Right ventricle myocardium superior (tissue), 1 donor: ENCODE measurements at regions not wholly inside any gene's neighbourhood (a gene's known extent, or its start where the extent isn't known, plus 50 kb on each side); places are given as distances from the start of the nearest gene placed in this dataset.

Experiments used
- ATAC-seq: fragments of 200-7000 bp; cut with Tn5 transposase; one replicate; pipeline ENCODE4 v1.9.1; 2020; ENCODE audit warnings: mild to moderate bottlenecking; ENCODE audit not compliant: poor library complexity
- DNase-seq: peaks from one replicate; pipeline ENCODE4 v3.0.0-alpha.2; 2020
- intact Hi-C: fragments of 100-400 bp; cut with DNase I; formaldehyde crosslinking; loops from one replicate; pipeline ENCODE4 v1.11.2; 2022
- donor health status: DM: no; HTN: yes; CAD: no; lungs with severe emphysema.

DNA sequence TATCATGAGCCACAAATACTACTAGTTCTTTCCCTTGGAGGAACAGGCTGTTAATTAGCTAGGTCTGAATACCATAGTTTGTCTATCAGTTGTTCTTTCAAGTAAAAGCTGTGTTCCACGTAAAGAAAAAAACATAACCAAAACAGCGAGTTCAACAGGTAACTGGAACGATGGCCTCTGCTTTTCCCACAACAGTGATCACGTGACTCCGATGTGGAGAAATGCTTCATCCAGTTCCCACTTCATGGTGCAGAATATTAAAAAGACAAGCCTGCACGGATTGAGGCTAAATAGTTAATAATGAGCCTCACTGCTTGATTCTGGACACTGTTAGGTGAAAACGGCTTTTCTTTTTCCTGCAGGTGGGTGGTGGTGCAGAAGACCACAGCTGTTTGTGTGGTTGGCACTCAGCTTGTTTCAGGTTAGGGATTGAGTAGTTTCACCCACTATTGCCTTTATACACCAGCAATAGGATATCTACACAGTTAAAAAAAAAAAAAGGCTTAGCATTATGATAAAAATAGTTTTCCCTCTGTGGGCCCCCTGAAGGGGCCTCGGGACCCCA is 88.1 kb downstream of the DACT2 start:
- no peak for ATAC-seq
- DNase-seq = no peak
- intact Hi-C loops = no loop called here

DNA sequence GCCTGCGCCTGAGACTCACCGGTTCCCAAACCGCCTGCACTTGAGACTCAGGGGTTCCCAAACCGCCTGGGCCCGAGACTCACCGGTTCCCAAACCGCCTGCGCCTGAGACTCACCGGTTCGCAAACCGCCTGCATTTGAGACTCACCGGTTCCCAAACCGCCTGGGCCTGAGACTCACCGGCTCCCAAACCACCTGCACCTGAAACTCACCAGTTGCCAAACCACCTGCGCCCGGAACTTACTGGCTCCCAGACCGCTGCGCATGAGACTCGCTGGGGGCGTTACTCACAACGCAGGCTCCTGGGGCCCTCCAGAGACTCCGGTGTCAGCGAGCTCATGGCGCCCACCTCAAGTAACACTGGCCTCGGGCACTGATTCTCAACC is 90.2 kb downstream of the DACT2 start:
- DNase-seq = no peak
- ATAC-seq = no peak
- intact Hi-C loops = no loop called here

- DNase-seq (no peak), ATAC-seq (no peak)
- intact Hi-C loops = no loop called here
Observed at GRCh38 chr6:168228676-168229367, 90.8 kb downstream of the DACT2 start.

GRCh38 chr6:168227840-168228239 is 91.7 kb downstream of the DACT2 start:
- ATAC-seq (no peak), DNase-seq (no peak)
- intact Hi-C loops = no loop called here

DNA sequence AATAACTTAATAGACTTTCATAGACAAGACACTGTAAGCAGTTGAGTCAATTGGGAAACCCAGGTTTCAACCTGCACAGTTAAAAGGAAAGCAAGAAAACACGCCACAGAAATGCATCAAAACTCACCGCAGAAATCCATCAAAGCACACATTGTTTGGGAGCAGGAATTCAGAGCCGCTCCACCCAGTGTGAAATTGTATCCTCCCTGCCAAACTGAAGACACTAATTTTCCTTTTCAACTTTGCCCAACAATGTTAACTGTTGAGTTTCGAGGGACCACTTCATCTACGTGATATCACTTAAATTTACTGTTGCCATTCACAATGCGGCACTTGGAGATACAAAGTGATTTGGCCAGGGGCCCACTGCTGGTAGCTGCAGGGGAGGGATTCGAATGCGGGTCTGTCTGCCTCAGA is 92.7 kb downstream of the DACT2 start:
- ATAC-seq (peak; percentile 32), DNase-seq (no peak)
- intact Hi-C loops = no loop called here

GRCh38 chr6:168226061-168226752 is 93.4 kb downstream of the DACT2 start:
- peak; percentile 44 for ATAC-seq
- intact Hi-C loops = no loop called here
- no peak for DNase-seq

GRCh38 chr6:168225471-168225911 is 94.1 kb downstream of the DACT2 start:
- intact Hi-C loops = no loop called here
- DNase-seq = no peak
- ATAC-seq = peak; percentile 51

- ATAC-seq = no peak
- DNase-seq = no peak
- intact Hi-C loops = no loop called here
Observed at GRCh38 chr6:168223755-168224154, 95.8 kb downstream of the DACT2 start.

DNA sequence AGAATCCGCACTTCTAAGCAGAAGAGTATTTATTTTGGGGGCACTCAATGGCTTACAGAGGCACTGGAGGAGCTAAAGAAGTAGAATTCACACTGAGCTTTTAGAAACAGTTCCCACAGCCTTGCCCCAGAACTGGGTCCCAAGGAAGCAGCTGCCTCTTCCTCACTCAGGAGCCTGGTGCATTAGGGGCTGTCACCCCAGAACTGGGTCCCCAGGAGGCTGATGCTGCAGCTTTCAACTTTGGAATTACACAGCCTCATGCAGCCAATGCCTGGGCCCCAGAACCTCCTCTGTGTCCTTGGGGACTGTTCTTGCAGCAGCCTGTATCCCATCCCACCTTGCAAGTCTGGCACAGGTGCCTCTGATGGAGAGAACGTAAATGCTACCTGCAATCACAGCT is 96.4 kb downstream of the DACT2 start:
- no peak for DNase-seq
- no peak for ATAC-seq
- intact Hi-C loops = no loop called here

DNA sequence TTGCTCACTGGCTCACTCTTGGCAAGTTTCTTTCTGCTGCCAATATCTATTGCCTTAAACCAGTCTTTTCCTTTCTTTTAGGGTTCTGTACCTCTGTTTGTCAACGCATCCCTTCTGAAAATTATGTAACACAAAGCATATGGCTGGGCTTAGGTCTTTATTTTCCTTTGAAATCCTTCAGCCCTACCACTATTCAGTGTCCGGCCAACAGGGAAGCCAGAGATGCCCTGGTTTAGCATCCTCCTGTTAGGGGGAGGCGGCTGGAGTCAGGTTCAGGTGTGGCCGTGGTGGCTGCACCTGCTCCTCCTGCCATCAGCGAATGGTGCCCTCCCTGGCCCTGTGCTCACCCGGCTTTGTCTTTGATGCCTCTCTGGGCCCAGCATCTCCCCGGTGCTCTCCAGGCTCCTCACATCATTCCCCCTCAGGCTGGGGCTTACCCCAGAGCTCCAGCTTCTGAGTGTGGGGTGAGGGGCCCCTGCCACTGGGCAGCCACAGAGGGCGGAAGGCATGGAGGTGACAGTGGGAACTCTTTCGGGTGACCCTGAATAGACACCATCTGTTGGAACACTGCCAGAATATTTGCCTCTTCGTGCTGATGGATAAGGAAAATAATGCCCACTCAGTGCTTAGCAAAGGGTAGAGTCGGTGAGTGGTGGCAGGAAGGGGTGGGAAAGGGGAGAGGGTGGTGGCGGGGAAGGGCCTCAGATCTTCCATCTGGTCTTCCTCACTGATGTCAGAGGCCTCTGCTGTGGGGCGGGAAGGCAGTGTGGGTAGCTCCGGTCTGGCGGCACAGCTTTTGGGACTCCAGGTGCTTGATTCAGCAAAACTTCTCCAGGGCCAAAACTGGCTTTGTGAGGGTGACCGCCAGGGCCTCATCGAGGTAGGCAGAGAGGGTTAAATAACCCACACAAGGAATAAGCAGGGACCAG is 97.2 kb downstream of the DACT2 start:
- intact Hi-C loops = no loop called here
- DNase-seq = no peak
- ATAC-seq = no peak

GRCh38 chr6:168221497-168222079 is 98.0 kb downstream of the DACT2 start:
- DNase-seq (no peak), ATAC-seq (no peak)
- intact Hi-C loops = no loop called here

DNA sequence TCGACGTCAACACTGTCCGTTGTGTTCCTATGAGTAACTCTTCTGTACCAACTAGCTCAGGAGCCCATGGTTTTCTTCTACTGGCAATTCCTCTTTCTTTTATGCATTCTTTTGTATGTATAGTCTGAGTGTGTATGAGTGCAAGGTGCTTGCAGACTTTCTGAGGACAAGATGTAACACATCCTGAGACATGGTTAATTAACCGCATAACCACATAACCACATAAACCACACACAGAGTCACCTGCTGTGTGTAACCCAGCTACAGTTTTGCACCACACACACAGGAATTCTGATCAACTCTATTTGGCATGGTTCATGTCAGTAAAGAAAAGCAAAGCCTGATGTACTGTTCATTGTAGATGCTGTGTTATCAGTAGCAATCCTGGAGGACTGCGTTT is 98.6 kb downstream of the DACT2 start:
- DNase-seq (no peak), ATAC-seq (no peak)

DNA sequence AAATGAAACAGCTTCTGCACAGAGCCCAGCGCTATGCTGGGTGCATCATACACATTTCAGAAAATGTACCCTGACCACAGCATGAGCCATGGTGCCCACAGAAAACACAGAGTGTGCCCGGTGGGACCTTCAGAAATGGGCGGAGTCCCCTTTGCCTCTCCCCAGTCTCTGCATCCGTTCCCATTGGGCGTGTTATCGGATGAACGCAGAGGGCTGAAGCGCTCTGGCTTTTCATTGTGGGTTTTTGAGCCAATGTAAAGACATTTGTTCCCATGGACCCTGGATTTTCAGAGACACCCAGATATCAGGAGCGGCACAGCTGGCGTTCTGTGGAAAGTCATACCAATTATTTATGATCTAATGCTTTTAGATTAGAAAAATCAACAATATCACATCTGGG is 99.8 kb downstream of the DACT2 start:
- DNase-seq (no peak), ATAC-seq (peak; percentile 27)
- intact Hi-C loops = no loop called here

More for the DNA sequence above, 98.6 kb downstream of the DACT2 start:
- intact Hi-C loops = no loop called here

DNA sequence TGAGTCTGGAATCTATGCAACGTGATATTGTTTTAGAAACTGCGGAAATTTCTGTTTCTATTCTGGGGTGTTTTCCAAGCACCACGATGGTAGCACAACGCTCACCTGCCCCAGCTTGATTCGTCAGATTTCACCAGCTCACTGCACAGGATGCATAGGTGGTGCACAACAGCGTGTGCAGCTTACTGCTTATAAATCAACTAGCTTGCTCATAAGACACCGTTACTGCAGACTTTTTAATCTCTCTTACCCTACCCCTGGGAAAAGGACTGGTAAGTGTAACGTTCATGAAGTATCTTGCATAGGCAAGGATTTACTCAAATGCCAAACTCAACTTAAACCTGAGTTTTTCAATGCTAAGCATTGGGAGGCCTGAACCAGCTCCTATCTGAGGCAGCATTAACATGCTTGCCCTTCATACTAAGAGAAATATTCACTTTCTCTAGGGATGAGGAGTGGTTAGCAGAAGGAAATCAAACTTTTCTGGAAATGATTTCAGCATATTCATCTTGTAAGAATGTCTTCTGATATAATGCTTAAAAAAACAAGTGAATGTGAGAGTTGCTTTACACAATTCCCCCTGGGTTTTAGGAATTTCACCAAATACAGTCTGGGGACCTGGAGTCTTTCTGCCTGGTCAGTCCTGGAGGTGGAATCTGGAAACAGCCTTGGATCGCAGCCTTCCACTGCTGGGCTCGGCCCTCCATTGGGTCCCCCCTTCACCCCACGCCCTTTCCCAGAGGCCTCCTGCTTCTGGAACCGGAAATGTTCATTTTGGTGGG is 100.6 kb downstream of the DACT2 start:
- ATAC-seq (peak; percentile 88), DNase-seq (peak; percentile 63)
- intact Hi-C loops = no loop called here

DNA sequence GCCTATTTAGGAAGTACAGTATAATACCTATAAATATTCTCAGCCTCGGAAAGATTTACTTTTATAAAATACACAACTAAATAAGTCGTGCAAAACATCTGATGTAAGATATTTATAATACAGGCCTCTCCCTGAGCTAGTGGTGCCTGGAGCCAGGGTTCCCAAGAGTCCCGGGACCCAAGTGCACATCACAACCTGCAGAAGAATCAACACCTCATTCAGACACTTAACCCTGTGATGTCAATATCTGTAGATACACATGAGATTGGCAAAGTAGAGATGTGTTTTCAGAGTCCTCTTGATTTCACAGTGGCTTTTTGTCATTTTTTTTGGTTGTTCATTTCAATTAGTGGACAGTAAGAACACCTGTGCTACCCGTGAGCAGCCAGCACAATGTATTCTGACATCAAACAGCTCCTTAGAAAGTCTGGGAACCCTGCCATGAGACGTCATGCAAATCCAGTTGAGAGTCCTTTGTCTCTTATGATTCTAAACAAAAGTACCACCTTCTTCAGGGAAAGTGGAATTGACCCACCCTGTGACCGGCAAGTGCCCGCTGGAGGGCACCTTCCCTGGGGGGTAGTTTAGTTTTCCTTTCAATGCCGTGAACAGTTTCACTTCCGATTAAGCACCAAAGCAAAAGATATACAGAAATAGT is 101.6 kb downstream of the DACT2 start:
- intact Hi-C loops = no loop called here
- no peak for DNase-seq
- no peak for ATAC-seq

DNA sequence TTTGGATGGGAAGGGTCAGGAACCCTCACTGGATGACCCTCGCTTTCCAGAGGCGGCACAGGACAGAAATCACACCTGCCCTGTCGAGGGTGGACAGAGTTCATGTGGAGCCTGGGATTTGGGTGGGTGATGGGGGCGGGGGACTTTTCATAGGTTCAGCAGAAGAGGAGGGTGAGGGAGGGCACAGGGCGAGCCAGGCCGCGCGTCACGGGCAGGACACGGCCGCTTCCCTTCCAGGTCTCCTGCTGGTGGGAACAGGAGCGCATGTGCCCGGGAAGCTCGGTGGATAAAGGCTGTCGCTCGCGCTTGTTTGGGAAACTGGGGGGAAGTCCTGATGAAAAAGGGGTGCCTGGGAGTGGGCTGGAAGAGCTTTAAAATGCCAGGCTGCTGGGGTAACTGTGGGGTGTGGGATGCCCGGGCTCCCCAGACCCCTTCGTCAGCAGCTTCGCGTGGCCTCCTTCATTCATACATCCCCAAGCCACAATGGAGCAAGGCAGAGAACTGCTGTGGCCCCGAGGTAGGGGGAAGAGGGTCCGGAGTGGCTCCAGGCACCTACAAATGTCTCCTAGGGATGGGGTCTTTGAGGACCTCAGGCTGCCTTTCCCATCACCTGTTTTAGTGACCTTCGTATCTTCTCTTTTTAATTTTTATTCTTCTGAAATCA is 102.2 kb downstream of the DACT2 start:
- intact Hi-C loops = no loop called here
- ATAC-seq (no peak), DNase-seq (no peak)

GRCh38 chr6:168216751-168217191 is 102.8 kb downstream of the DACT2 start:
- ATAC-seq (no peak), DNase-seq (no peak)
- intact Hi-C loops = no loop called here
